ENCODE measurements at regions not wholly inside any gene's neighbourhood (a gene's known extent, or its start where the extent isn't known, plus 50 kb on each side); places are given as distances from the start of the nearest gene placed in this dataset.

DNA sequence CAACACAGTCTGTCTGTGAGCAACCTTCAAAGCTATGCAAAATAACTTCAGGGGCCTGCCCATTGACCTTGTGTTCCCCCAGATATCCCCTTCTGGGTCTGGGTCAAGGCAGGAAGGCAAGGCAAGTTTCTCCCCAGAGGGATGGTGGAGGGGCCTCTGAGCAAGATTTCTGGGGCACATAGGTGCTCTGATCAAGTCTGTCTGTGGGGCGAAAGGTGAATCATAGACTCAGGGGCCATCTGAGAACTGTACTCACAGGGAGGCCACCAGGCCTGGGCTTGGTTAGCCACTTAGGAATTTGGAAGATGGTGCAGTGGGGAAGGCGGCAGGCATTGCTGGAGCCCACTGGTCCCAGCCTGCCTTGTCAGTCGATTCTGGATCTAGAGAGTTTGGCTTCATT lies 92.4 kb downstream of the MINAR1 start:
- TF ChIP-seq, protein P1, sequence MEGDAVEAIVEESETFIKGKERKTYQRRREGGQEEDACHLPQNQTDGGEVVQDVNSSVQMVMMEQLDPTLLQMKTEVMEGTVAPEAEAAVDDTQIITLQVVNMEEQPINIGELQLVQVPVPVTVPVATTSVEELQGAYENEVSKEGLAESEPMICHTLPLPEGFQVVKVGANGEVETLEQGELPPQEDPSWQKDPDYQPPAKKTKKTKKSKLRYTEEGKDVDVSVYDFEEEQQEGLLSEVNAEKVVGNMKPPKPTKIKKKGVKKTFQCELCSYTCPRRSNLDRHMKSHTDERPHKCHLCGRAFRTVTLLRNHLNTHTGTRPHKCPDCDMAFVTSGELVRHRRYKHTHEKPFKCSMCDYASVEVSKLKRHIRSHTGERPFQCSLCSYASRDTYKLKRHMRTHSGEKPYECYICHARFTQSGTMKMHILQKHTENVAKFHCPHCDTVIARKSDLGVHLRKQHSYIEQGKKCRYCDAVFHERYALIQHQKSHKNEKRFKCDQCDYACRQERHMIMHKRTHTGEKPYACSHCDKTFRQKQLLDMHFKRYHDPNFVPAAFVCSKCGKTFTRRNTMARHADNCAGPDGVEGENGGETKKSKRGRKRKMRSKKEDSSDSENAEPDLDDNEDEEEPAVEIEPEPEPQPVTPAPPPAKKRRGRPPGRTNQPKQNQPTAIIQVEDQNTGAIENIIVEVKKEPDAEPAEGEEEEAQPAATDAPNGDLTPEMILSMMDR (IDR thresholded peaks at IDR 0.05), result no peak
- TF ChIP-seq POLR2A (IDR thresholded peaks at IDR 0.05) (no peak), POLR2AphosphoS5 (IDR thresholded peaks at IDR 0.05) (no peak)

Data from upper lobe of left lung (tissue), 4 donors.